Activated CD4-positive, alpha-beta T cell treated with anti-CD3 and anti-CD28 coated beads, Interleukin-10, Interleukin-2, amounts not matched to agents 100 ng/mL and 50 ng/mL, durations not matched to agents 16 hours and 8 hours (primary cell): ENCODE measurements at regions not wholly inside any gene's neighbourhood (a gene's known extent, or its start where the extent isn't known, plus 50 kb on each side); places are given as distances from the start of the nearest gene placed in this dataset.

Experiments used
- DNase-seq: peaks from one replicate; pipeline ENCODE4 v3.0.0-alpha.2; 2020

DNA sequence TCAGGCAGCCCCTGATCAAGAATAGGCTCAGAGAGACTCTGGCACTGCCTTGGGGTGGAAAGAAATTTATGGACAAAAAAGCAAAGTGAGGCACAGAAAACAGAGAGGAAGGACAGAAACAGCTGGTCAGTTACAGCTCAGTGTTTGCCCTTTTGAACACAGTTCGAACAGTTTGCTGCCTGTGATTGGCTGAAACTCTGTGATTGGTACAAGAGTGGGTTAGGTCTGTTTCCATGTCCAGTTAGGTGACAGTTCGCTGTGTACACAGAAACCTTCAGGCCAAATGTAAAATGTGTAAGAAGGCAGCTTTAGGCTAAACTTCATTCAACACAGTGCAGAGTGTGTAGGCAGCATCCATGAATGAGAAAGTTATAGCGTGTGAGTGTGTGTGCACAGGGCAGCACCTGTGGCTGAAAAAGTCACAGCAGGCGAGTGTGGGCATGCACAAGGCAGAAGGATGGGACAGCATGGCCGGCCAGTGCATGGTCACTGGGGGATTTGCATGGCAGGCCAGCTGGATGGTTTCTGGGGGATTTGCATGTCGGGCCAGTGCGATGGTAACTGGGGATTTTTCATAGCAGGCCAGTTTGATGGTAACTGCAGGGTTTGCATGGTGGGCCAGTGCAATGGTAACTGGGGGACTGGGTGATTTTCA is 75.4 kb upstream of the FRMD1 start:
- no peak for DNase-seq

DNA sequence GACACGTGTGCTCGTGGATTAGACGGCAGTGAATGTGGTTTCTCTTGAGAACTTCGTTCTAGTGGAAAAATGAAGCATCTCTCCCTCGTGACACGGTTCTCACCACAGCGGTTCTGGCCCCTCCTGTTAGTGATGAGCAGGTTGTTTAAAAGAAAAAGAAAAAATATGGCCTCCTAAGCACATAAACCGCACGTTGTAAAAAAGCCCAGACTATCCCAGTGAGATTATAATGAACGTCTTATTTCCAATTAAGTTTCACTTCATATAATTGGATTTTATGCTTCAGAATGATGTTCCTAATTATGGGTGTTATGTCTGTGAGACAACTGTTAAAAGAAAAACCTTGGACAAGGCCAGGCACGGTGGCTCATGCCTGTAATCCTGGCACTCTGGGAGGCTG is 74.5 kb upstream of the FRMD1 start:
- no peak for DNase-seq

DNA sequence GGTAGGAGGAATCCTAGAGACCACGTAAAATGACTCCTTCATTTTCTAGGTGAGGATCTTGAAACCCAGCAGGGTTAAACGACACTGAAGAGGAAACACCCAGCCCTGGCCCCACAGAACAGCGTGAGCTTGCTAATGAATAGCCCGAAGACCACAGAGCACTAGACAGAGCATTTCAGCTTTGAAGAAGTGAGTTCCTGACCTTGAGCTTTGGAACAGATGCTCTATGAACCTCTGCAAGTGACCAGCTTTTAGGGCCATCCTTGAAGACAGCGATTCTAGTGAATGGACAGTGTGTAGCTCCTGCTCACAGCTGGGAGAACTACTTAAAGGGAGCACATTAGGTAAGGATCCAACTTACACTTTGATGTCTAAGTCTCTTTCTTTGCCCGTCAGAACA is 74.0 kb upstream of the FRMD1 start:
- no peak for DNase-seq

DNA sequence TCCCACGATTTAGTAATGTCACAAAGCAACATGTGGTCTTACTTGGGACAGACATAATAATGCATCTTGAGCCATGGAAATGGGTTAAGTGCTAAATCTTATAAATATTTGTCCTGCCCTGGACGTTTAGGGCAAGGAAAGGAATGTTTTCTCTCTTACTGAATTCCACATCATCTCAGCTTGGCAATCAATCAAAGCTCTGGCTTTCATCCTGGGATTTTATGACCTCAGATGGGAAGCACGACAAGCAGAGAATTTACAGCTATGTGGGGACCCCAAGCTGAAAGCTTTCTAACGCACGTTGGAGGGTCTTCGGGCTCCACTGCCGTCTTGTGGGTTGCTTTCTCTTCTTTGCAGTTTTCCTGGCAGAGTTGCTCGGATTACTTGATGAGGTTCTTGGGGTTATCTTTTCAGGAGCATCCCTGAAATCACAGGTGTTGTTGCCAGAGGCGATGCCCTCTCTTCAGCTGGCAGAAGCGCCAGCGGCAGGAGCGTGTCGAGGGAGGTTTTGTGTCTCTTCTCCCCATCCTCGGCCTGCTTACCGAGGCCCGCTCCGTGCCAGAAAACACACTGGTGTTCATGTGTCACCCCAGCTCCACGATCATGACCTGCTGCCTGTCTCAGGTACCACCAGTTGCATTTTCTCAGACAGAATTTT is 73.4 kb upstream of the FRMD1 start:
- DNase-seq = no peak

DNA sequence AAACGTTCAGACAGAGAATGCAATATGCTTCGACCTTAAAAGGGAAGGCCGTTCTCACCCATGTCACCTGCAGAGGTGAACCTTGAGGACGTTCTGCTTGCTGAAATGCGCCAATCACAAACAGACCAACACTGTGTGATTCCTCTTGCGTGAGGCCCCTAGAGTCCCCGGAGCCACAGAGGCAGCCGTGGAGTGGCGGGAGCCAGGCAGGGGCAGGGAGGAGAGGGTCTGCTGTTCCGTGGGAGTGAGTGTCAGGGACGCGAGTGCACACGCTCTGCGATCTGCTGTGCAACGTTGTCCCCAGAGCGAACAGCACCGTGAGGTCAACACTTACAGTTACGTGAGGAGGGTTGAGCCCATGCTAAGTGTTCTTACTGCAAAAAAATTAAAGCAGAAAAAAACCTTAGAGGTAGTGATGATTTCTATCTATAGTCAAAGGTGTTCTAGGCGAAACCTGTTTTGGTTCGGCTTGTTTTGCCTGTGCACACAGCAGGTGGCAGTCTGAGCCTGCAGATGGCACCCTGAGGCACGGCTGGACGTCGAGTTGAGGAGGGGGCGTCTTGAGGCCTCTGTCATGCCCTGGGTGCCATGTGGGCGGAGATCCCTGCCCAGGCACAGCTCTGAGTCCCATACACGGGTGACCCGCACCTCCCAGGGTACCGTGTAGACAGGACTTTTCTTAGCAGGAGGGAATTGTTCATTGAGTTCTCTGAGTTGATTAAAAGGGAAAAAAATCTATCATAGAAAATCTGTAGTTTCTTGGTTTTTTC is 71.7 kb upstream of the FRMD1 start:
- DNase-seq = no peak

DNA sequence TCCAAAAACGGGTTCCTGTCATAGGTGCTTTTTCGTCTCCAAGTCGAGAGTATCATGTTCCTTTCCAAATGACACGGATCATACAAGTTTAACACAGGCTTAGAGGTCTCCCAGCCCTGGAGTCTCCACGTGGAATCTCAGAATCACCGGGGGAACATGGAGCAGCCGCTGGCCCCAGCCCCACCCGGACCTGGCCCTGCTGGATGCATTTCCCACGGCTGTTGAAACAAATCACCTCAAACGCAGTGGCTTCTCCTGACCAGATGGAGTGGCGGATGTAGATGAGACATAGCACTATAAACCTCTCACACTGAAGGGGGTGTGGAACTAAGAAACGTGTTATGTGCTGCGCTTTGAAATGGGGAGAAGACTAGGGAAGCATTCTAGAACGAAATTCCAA is 70.0 kb upstream of the FRMD1 start:
- DNase-seq = no peak

DNA sequence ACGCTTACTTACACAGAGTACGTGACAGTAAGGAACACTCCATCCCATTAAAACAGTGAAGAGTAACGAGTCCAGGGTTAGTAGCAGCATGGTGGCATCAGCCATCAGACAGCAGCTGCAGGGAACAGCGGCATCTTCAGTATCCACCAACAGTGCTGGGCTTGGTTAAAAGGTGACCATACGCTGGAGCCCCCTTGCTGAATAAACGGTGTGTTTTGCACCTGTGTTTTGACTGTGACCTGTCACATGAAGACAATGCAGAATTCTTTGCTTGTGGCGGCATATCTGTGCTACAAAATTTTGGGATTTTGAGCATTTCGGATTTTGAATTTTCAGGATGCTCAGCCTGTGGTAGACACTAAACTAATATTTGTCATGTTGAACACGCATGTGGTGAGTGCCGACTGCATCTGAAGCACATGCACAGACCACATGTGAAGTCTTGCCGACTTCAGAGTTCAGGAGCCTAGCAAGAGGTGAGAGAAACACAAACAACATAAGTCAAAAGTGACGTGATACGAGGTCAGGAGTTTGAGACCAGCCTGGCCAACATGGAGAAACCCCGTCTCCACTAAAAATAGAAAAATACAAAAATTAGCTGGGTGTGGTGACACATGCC is 69.3 kb upstream of the FRMD1 start:
- no peak for DNase-seq

DNA sequence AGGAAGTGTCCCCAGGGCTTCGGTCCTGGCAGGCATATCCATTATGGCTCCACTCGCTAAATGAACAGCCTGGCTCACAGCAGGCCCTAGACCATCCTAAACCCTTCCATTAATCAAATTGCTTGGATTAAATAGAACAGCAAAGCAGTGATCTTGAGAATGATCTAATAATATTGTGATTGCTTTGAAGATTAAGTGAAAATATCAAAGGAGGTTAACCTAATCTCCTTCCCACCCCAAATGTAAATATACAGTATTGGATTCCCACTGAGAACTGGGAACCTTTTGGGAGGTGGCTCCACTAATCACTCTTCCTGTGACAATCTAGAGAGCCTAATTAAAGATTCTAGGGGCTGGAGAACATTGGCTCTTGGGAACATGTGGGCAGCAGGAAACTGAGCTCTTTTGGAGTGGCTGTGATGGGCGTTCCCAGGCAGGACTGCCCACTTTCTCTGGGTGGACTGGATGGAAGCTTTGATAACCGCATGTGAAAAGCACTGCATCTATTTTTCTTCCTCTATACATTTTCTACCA is 68.3 kb upstream of the FRMD1 start:
- no peak for DNase-seq

DNA sequence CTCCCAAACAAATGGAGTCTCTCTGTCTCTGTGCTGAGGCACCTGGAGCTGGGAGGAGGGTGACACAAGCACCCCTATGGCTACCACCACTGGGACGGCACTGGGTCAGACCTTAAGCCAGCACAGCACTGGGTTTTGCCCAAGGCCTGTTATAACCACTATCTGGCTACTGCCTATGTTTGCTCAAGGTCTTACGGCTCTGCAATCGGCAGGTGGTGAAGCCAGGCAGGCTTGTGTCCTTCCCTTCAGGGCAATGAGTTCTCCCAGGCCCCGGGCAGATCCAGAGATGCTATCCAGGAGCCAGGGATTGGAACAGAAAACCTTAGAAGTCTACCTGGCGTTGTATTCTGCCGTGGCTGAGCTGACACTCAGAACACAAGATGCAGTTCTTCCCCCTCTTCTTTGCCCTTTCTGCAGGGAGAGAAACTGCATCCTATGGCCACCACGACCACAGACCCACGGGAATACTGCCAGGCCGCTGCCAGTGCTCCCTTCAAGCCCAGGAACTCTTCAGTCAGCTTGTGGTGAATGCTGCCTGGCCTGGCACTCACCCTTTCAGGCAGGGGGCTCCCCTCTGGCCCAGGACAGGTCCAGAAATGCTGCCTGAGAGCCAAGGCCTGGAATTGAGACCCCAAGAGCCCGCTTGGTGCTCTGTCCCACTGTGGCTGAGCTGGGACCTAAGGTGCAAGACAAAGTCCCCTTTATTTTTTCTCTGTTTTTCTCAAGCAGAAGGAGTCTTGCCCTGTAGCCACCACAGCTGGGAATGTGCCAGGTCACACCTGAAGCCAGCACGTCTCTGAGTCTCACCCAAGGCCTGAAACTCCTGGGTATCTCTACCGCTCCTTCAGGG is 67.0 kb upstream of the FRMD1 start:
- no peak for DNase-seq

DNA sequence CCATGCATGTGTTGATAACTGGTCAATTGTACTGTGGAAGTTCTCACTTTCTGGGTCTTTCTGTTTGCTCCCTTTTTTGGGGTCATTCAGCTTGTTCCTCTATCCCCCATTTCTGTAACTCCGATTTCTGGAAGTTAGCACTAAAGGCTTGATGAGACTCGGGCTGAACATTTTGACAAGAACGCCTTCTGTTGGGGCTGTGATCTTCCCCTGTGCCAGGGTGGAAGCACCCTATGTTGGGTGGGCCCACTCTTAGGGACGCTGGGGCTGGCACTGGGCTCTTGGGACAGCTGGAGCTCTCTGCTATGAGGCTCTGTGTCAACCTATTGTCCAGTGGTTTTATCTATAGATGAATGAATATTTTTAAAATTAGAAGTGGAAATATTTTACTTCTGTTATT is 60.1 kb upstream of the FRMD1 start:
- no peak for DNase-seq

DNA sequence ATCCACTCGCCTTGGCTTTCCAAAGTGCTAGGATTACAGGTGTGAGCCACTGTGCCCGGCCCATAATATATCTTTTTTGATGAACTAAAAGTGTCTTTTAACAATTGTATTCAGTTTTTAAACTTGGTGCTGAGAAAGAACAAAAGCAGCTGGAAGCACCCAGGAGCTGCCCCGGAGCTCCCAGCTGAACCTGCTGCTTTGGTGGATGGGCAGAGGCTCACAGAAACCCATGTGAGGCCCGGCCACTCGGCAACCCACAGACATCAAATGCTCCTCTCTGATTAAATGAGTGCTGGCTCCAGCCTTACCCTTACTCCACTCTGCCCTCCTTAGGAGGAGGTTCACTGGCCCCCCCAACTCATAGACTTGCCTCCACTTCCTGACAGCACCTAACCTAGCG is 59.4 kb upstream of the FRMD1 start:
- DNase-seq = no peak

DNA sequence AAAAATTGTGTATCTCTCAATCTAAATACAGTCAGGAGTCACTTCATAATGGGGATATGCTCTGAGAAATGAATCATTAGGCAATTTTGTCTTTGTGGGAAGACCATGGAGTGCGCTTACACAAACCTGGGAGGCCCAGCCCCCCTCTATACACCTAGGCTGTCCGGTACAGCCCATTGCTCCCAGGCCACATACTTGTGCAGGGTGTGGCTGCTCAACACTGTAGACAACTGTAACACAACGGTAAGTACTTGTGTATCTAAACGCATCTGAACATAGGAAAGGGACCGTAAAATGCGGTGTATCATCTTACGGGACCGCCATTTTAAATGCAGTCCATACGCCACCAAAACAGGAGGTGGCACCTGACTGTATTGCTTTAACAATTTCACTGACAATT is 58.0 kb upstream of the FRMD1 start:
- no peak for DNase-seq

DNA sequence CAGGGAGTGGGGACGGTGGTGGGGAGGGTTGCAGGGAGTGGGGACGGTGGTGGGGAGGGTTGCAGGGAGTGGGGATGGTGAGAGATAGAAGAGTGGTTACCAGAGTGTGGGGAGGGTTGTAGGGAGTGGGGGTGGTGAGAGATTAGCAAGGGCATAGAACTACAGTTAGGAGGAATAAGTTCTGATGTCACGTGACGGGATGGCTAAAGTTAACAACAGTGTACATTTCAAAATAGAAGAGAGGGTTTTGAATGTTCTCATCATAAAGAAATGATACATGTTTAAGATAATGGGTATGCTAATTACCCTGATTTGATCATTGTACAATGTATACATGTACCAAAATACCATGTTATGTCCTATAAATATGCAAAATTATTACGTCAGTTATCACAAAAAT is 57.6 kb upstream of the FRMD1 start:
- no peak for DNase-seq

DNA sequence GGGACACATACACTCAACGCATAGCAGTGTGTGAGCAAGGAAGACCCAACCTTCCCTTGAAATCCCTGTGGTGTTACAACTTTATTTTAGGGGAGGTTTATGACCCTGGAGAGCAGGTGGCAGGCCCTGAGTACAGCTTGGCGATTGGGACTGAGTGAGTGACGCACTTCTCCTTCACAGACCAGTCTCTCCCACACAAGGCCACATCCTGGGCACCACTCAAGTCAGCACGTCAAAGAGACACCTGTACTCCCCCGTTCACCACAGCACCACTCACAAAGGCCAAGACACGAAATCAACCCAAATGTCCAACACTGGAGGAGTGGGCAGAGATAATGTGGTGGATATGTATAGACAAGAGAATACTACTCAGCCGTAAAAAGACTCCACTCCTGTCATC is 57.0 kb upstream of the FRMD1 start:
- no peak for DNase-seq

DNA sequence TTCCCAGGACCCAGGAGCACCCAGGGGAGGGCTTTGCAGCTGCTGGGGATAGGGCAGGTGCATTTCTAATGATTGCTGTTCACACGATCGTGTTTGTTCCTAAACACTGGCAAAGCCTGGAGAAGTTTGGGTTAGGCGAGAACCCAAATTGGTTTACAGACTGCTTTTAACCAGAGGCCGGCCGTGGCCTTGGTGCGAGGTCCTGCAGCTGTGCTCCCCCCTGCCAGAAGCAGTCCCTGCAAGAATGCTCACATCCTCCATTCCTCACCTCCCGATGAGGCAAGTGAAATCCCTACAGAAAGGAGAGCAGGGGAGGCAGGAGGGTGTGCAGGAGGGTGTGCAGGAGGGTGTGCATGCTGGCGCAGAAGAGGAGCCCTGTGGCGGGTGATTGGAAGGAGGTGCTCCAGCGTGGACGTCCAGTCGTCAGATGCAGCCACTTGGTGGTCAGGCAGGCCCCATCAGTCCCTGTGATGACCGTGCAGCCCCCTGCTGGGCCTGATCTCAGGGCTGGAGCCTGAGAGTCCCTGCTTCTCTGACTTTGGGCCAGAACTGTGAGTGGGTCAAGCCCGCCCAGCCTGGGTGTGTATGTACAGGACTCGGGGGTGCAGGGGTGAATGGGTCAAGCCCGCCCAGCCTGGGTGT is 55.7 kb upstream of the FRMD1 start:
- no peak for DNase-seq

DNA sequence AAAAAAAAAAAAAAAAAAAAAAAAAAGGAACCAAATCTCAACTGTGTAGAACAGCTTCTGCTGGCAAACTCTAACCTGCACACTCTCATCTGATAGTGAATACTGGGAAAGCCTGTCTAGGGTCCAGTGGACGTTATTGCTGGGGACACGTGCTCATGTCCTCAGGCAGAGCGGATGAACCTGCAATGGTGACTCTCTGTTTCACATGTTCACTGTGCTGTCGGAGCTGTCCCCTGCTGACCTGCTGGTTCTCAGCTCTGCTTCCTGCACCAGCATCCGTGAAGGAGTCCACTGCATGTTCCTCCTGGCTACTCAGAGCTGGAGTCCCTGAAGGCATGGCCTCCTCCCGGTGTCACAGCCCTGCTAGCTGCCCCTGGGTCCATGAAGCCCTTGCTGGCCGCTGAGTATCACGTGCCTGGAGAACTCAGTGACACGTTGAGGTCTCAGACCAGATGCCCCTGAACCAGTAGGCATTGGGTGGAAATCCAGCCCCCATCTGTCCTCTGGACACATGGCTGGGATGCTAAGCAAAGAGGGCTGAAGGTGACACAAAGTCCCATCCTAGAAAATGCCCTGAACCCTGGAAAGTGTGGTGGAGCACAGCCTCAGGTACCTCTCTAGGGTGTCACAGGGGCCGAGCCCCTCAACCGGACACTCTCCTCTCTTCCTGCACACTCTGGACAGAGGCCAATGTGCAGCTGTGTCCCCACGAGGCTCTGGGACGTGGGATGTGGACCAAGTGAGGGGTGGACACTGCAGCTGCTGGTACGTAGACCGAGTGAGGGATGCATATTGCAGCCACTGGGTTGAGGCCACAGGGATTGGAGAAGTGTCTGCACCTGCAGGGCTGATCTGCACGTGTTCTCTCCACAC is 54.9 kb upstream of the FRMD1 start:
- no peak for DNase-seq

DNA sequence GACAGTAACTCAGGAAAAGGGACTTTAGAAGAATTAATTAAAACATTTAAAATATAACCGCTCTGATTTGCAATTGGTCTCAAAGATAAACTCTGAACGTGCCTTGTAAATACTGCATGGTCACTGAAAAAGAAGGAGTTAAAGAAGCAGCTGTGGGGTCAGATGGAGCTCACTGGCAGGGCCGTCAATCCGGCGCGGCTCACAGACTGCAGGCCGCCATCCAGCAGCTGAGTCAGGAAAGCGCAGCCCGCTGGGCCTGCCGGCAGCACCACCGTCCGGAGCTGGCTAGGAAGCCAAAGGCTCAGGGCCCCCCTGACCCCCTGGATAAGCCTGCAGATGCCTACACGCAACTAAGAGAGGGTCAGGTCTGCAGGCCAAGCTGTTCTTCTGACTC is 54.2 kb upstream of the FRMD1 start:
- no peak for DNase-seq

DNA sequence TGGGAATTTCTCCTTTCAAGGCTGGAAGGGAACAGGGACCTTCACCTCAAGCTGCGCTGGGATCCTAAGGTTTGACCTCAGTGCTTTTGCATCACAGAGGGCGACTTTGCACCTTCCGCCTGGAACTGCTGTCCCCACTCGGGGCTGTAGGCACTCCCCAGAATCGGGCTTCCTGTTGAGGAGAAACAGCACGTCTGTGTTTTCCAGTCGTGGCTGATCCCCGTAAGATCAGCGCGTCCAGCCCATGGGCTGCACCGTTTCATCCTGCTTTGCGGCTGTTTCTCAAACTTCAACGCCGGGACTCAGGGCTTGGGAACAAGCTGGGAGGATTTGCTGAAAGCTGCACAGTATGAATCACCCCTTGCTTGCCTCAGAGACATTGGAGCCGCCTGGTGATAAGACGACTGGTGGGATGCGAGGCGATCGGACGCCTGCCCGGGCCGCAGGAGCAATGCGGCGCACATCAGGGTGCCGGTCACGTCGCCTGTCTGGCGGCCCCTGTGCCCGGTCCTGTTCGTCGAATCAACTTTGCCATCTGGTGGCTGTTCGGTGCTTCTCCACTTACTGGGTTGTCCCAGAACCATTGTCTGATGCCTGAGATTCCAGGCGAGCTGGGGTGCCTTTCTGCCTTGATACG is 53.6 kb upstream of the FRMD1 start:
- DNase-seq = peak; percentile 15

DNA sequence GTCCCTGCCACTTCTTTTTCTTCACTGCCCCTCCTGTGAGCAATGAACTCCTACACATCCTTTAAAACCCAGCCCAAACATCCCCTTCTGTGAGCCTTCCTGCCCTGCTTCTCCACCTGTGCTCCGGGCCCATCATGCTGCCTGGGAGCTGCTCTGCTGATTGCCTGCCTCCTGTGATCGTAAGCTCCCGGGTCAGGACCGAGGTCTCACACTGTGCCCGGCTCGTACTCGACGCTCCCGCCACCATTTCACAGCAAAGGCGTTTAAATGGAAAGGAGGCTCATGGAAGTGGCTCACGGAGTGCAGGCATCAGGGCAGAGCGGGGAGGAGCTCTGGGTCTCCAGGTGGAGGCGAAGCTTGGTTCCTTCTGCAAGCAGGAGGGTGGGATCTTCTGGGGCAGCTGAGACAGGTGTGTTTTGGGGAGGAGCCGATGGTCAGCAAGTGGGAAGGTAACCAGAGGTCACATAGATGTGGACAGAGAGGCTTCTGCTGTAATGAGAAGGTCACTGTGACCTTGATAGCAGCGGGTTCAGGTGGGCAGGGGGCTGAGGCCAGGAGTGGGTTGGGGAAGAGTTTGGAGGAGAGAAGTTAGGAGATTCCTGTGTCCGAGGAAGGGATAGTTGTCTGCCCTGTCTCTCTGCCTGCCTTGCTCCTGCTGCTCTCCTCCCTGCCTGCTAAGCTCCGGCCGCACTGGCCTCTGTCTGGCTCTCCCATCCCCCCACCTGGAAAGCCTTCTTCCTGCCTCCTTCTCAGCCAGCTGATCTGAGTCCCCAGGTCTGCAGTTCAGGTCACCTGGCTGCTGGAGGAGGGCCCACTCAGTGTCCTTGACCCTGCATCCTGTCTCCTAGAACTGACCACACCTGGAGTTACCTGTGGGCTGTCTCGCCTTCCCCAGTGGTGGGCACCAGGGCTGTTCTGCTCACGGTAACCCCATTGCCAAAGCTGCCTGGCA is 52.7 kb upstream of the FRMD1 start:
- DNase-seq = no peak
